Mesenchymal stem cell (in vitro differentiated cells and primary cell): ENCODE measurements at regions not wholly inside any gene's neighbourhood (a gene's known extent, or its start where the extent isn't known, plus 50 kb on each side); places are given as distances from the start of the nearest gene placed in this dataset.

Experiments
- DNase-seq: peaks from one replicate; pipeline ENCODE4 v3.0.0-alpha.2; 2013
- H2AFZ ChIP-seq: one replicate; pipeline ENCODE4 v1.6.1; 2013; ENCODE audit warnings: low read depth, mild to moderate bottlenecking, control low read depth, inconsistent platforms, low read length, moderate library complexity
- H2AK5ac ChIP-seq: 2 replicates; pipeline ENCODE4 v1.6.1; 2013; ENCODE audit warnings: low read length, moderate library complexity, mild to moderate bottlenecking, inconsistent platforms; ENCODE audit not compliant: severe bottlenecking
- H2BK120ac ChIP-seq: one replicate; pipeline ENCODE4 v1.6.1; 2013; ENCODE audit warnings: low read depth, mild to moderate bottlenecking, inconsistent platforms, low read length, moderate library complexity
- H2BK12ac ChIP-seq, 2 experiments: one replicate each; pipeline ENCODE4 v1.6.1; 2013; ENCODE audit warnings: inconsistent platforms in 2 of 2, low read length in 2 of 2, mild to moderate bottlenecking in 2 of 2, moderate library complexity in 2 of 2, control low read depth in 1 of 2
- H2BK15ac ChIP-seq: one replicate; pipeline ENCODE4 v1.6.1; 2013; ENCODE audit warnings: mild to moderate bottlenecking, low read depth, inconsistent platforms; ENCODE audit not compliant: poor library complexity, severe bottlenecking
- H2BK5ac ChIP-seq: 2 replicates; pipeline ENCODE4 v1.6.1; 2013; ENCODE audit warnings: low read depth, mild to moderate bottlenecking, low read length, control low read depth, inconsistent platforms; ENCODE audit not compliant: poor library complexity, severe bottlenecking
- H3K14ac ChIP-seq, 2 experiments: one replicate each; pipeline ENCODE4 v1.6.1; 2013; ENCODE audit warnings: inconsistent platforms in 2 of 2, low read length in 2 of 2, control low read depth in 1 of 2, mild to moderate bottlenecking in 1 of 2, moderate library complexity in 1 of 2
- H3K18ac ChIP-seq, 2 experiments: one replicate each; pipeline ENCODE4 v1.6.1; 2013; ENCODE audit warnings: inconsistent platforms in 2 of 2, low read length in 2 of 2, control low read depth in 1 of 2, low read depth in 1 of 2, mild to moderate bottlenecking in 1 of 2
- H3K23ac ChIP-seq, 2 experiments: one replicate each; pipeline ENCODE4 v1.6.1; 2013; ENCODE audit warnings: inconsistent platforms in 2 of 2, low read length in 2 of 2, mild to moderate bottlenecking in 2 of 2, moderate library complexity in 2 of 2, control low read depth in 1 of 2
- H3K27ac ChIP-seq: 2 replicates; pipeline ENCODE4 v1.5.1; 2013; ENCODE audit warnings: mild to moderate bottlenecking, moderate library complexity, low read length, control low read depth, inconsistent platforms; ENCODE audit not compliant: poor library complexity, severe bottlenecking
- H3K27me3 ChIP-seq, 2 experiments: 2 replicates each; pipeline versions ENCODE4 v1.6.1 to v1.7.0; 2013; ENCODE audit warnings: low read length in 2 of 2, mild to moderate bottlenecking in 2 of 2, moderate library complexity in 2 of 2, control low read depth in 1 of 2, inconsistent platforms in 1 of 2; ENCODE audit not compliant: control insufficient read depth in 1 of 2, insufficient read depth in 1 of 2
- H3K36me3 ChIP-seq, 2 experiments: 2 replicates each; pipeline versions ENCODE4 v1.6.1 to v1.7.0; 2013; ENCODE audit warnings: low read length in 2 of 2, control low read depth in 1 of 2, inconsistent platforms in 1 of 2, low read depth in 1 of 2, mild to moderate bottlenecking in 1 of 2; ENCODE audit not compliant: insufficient read depth in 2 of 2, control insufficient read depth in 1 of 2
- H3K4ac ChIP-seq, 2 experiments: one replicate each; pipeline ENCODE4 v1.6.1; 2013; ENCODE audit warnings: inconsistent platforms in 2 of 2, low read length in 2 of 2, mild to moderate bottlenecking in 2 of 2, moderate library complexity in 2 of 2, control low read depth in 1 of 2, low read depth in 1 of 2
- H3K4me1 ChIP-seq: 2 replicates; pipeline ENCODE4 v1.6.1; 2013; ENCODE audit warnings: low read depth, low read length, control low read depth; ENCODE audit not compliant: control insufficient read depth, insufficient read depth
- H3K4me2 ChIP-seq: 2 replicates; pipeline ENCODE4 v1.6.1; 2013; ENCODE audit warnings: low read length, mild to moderate bottlenecking, inconsistent platforms; ENCODE audit not compliant: poor library complexity, severe bottlenecking
- H3K4me3 ChIP-seq, 2 experiments: 2 replicates each; pipeline versions ENCODE4 v1.5.1 to v1.7.0; 2013; ENCODE audit warnings: low read length in 2 of 2, mild to moderate bottlenecking in 2 of 2, control low read depth in 1 of 2, low read depth in 1 of 2; ENCODE audit not compliant: insufficient read depth in 1 of 2
- H3K79me1 ChIP-seq: replicated peaks from 2 replicates; pipeline ENCODE4 v1.6.1; 2013; ENCODE audit warnings: mild to moderate bottlenecking, control low read depth, low read length, inconsistent platforms; ENCODE audit not compliant: poor library complexity, severe bottlenecking
- H3K9ac ChIP-seq: 2 replicates; pipeline ENCODE4 v1.7.0; 2013; ENCODE audit warnings: mild to moderate bottlenecking, low read length, moderate library complexity
- H3K9me3 ChIP-seq: 2 replicates; pipeline ENCODE4 v1.7.0; 2013; ENCODE audit warnings: mild to moderate bottlenecking, low read length; ENCODE audit not compliant: control insufficient read depth
- H4K8ac ChIP-seq: one replicate; pipeline ENCODE4 v1.6.1; 2013; ENCODE audit warnings: inconsistent platforms, mild to moderate bottlenecking, low read length, moderate library complexity
- H4K91ac ChIP-seq: one replicate; pipeline ENCODE4 v1.6.1; 2013; ENCODE audit warnings: mild to moderate bottlenecking, low read length, inconsistent platforms
- WGBS: methylation state at CpG from one replicate; pipeline ENCODE4 v1.1.7; 2013; ENCODE audit warnings: mixed read lengths; 5-methylcytosine and 5-hydroxymethylcytosine counted together

DNA sequence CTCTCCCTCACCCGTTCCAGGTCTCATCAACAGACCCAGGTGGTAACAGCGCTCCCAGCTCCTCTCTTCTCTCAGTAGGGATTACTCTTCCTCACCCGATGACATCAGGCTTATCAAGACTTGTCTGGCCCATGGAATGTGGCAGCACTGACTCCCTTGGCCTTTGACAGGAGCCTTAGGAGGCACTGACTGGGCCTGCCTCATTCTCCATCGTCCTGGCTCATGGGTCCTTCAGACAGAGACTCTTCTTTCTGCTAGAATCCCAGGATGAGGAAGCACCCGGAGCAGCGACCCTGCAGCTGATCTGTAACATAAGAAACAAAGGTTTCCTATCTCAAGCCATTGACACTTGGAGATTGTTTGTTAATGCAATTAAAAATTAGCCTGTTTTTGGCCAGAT, 1063.6 kb downstream of the TBC1D22A start:
- no peaks in the 10 kb centered on the region for H3K4me1 ChIP-seq
- H4K8ac ChIP-seq = no peak overlapping the region
- no peak for DNase-seq
- H3K79me1 ChIP-seq = no peaks in the 10 kb centered on the region
- H3K4me3 ChIP-seq = no peak overlapping the region
- H3K9me3 ChIP-seq = peaks cover 5% of the 10 kb centered on the region
- H3K4ac ChIP-seq = no peak overlapping the region
- no peak overlapping the region for H2AFZ ChIP-seq
- no peak overlapping the region for H2BK5ac ChIP-seq
- H2BK12ac ChIP-seq = no peak overlapping the region
- H3K27ac ChIP-seq = no peak overlapping the region
- H3K27me3 ChIP-seq = no peaks in the 10 kb centered on the region
- no peak overlapping the region for H3K9ac ChIP-seq
- H2BK15ac ChIP-seq = no peak overlapping the region
- H3K14ac ChIP-seq = no peak overlapping the region
- 34% methylated on average over 6 of the region's 6 CpGs for WGBS
- H2BK120ac ChIP-seq = no peak overlapping the region
- H3K23ac ChIP-seq = no peak overlapping the region
- no peak overlapping the region for H3K4me2 ChIP-seq
- no peak overlapping the region for H2AK5ac ChIP-seq
- H4K91ac ChIP-seq = no peak overlapping the region
- no peak overlapping the region for H3K18ac ChIP-seq
- no peaks in the 10 kb centered on the region for H3K36me3 ChIP-seq

DNA sequence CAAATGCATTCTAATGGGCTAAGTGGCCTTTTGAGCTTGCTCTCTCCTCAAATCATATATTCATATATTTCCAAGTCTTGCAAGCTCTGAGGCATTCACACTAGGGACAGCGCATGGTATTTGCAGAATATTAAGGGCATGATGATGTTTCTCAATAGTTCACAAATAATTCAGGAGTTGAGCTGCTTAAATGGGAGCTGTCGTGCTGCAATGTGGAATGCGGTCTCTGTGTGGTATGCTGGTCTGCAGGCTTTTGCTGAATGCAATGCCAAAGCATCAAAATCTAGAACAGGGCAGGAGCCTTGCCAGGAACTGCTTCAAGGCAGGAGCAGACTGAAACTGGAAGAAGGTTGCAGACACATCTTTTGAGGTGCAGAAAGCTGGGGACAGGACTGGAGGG, 1060.0 kb downstream of the TBC1D22A start:
- no peak for DNase-seq

DNA sequence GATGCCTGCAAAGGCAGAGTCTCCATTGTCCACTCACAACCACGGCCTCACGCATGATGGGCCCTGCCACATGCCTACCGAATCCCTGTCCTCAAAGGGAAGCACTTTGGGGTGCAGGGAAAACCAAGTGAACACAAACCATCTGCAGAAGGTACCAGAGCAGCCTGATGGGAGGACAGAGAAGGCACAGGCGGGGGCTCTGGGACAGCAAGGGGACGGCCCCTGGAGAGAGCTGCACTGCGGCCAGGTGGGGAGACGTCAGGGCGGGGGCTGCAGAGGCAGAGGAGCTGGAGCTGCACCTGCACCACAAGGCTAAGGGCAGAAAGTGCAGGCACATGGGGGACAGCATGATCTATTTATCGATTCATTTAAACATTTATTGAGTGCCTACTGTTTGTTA, 1056.0 kb downstream of the TBC1D22A start:
- H2BK5ac ChIP-seq = no peak overlapping the region
- H3K4ac ChIP-seq = no peak overlapping the region
- no peak overlapping the region for H3K4me2 ChIP-seq
- H3K36me3 ChIP-seq = no peaks in the 10 kb centered on the region
- no peak overlapping the region for H2AK5ac ChIP-seq
- H2BK12ac ChIP-seq = no peak overlapping the region
- no peaks in the 10 kb centered on the region for H3K27me3 ChIP-seq
- H3K27ac ChIP-seq = no peak overlapping the region
- no peak overlapping the region for H2BK120ac ChIP-seq
- peaks cover 4% of the 10 kb centered on the region for H3K9me3 ChIP-seq
- no peak overlapping the region for H3K9ac ChIP-seq
- H3K79me1 ChIP-seq = no peaks in the 10 kb centered on the region
- no peak overlapping the region for H3K4me3 ChIP-seq
- H2AFZ ChIP-seq = no peak overlapping the region
- no peak for DNase-seq
- H3K4me1 ChIP-seq = no peaks in the 10 kb centered on the region
- H3K23ac ChIP-seq = no peak overlapping the region
- no peak overlapping the region for H3K14ac ChIP-seq
- 88% methylated on average over 9 of the region's 9 CpGs for WGBS
- no peak overlapping the region for H4K91ac ChIP-seq
- no peak overlapping the region for H3K18ac ChIP-seq
- H2BK15ac ChIP-seq = no peak overlapping the region
- no peak overlapping the region for H4K8ac ChIP-seq

More for the DNA sequence above, 1060.0 kb downstream of the TBC1D22A start:
- Histone ChIP-seq H2AK5ac (no peak overlapping the region), H3K27ac (no peak overlapping the region), H2BK15ac (no peak overlapping the region), H3K23ac (no peak overlapping the region), H3K4me2 (no peak overlapping the region), H3K18ac (no peak overlapping the region), H3K27me3 (no peaks in the 10 kb centered on the region), H3K79me1 (no peaks in the 10 kb centered on the region), H2BK120ac (no peak overlapping the region), H4K8ac (no peak overlapping the region), H3K36me3 (no peaks in the 10 kb centered on the region), H3K4ac (no peak overlapping the region), H3K4me3 (no peak overlapping the region), H2BK12ac (no peak overlapping the region), H3K9me3 (no peaks in the 10 kb centered on the region), H4K91ac (no peak overlapping the region), H2AFZ (no peak overlapping the region), H2BK5ac (no peak overlapping the region), H3K14ac (no peak overlapping the region), H3K9ac (no peak overlapping the region), H3K4me1 (no peaks in the 10 kb centered on the region)
- WGBS = 80% methylated on average over 3 of the region's 3 CpGs

GRCh38 chr22:47817380-47817779, 1054.9 kb downstream of the TBC1D22A start:
- Histone ChIP-seq H4K8ac (no peak overlapping the region), H2BK15ac (no peak overlapping the region), H3K27ac (no peak overlapping the region), H3K18ac (no peak overlapping the region), H2AK5ac (no peak overlapping the region), H3K36me3 (no peaks in the 10 kb centered on the region), H3K4me3 (no peak overlapping the region), H2BK5ac (no peak overlapping the region), H3K9me3 (peaks cover 4% of the 10 kb centered on the region), H2BK120ac (no peak overlapping the region), H3K4me2 (no peak overlapping the region), H3K9ac (no peak overlapping the region), H2AFZ (no peak overlapping the region), H3K23ac (no peak overlapping the region), H2BK12ac (no peak overlapping the region), H3K4ac (no peak overlapping the region), H4K91ac (no peak overlapping the region), H3K14ac (no peak overlapping the region), H3K79me1 (no peaks in the 10 kb centered on the region), H3K27me3 (no peaks in the 10 kb centered on the region), H3K4me1 (no peaks in the 10 kb centered on the region)
- DNase-seq = no peak
- WGBS = 79% methylated on average over 5 of the region's 5 CpGs
